ENCODE measurements at regions not wholly inside any gene's neighbourhood (a gene's known extent, or its start where the extent isn't known, plus 50 kb on each side); places are given as distances from the start of the nearest gene placed in this dataset.

DNA sequence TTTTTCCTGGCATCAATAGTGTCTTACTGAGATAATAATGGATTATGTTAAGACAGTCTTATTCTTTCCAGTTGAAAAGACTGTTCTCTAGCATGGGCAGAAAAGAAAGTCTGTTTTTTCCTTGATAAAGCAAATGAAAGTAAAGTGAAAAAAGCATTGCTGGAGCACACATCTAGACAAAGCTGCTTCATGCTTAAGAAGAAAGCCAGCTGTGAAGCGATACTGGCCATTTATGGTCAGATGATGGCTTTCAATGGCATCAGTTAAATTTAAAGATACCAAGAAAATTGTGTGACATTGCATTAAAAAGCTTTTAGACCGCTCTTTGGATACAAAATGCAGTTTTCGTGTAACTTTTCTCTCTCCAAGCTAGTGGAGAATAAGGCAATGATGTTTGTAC lies 242.1 kb upstream of the TRAM1L1 start:
- DNase-seq, result no peak

DNA sequence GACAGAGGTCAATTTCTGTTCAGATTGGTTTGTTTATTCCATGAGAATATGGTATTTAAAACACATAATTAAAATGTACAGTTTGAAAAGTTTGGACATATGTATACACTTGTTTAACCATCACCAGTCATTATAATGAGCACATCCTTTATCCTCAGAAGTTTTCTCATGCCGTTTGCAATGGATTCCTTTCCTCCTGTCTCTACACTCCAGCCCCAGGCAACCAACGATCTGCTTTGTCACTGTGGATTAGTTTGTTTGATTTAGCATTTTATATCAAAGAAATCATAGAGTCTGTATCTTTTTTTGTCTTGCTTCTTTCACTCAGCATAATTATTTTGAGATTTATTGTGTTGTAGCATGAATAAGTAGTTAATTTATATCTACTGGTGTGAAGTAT lies 243.0 kb upstream of the TRAM1L1 start:
- no peak for DNase-seq

DNA sequence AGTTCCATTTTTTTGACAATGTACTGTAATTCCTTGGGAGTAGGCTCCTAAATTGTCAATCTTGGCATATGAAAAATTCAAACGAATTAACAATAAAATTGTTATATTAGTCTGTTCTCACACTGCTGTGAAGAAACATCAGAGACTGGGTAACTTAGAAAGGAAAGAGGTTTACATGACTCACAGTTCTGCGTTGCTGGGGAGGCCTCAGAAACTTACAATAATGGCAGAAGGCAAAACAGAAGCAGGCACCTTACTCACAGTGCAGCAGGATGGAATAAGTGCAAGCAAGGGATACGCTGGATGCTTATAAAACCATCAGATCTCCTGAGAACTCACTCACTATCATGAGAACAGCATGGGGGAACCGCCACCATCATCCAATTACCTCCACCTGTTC lies 246.4 kb upstream of the TRAM1L1 start:
- no peak for DNase-seq

DNA sequence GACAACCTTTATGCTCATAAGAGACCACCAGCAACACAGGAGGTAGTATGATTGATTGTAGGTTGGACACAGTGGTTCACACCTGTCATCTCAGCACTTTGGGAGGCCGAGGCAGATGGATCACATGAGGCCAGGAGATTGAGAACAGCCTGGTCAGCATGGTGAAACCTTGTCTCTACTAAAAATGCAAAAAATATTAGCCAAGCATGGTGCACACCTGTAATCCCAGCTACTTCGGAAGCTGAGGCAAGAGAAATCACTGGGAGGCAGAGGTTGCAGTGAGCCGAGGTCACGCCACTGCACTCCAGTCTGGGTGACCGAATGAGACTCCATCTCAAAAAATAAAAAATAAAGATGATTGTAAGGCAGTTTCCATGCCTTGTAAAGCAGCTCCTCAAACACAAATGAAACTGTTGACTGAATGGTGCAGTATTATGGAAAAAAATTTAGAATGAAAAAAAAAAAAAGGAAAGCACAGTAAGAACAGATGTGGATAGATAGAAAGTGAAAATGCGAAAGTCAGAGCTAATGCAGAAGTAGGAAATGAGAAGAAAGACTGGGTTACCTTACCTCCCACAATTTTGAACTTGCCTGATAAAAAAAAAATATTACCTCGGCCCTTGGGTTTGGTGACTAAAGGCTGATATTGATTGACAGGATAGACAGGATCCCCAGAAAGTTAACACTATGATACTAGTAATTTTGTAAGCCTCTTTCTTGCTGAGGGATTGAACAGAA lies 249.2 kb upstream of the TRAM1L1 start:
- DNase-seq, result no peak

DNA sequence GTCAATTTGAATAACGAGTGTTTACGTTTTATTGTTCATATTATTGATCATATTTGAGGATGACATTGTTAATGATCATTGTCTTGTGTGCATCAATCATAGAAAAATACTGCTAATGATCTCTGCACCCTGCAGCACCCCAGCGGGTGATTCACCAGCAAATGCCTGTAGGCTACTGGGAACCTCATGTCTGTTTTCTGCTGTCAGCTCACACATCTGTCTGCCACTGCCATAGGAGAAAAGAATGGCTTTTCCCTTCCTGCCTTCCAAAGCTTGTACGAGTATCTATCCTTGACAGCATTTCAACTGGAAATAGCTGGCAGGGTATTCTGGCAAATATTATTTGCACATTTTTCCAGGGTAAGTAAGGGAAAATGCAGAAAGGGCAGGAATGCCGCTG lies 272.1 kb upstream of the TRAM1L1 start:
- DNase-seq, result no peak

DNA sequence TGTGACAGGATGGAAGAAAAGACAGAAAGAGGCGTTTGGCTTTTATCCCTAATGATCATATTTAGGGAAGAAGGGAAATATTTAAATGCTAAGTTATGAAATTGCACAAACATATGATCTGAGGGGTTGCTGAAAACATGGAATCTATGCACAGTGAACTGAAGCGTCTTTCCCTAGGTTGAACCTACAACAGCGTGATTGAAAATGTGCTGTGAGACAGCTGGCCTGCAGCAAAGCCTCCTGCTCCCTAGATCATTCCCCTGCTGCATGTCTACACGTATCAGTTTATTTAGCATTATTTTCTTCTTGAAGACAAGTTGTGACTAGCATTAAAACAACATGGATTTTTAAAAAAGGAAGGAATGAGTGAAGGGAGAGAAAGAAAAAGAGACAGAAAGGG lies 272.5 kb upstream of the TRAM1L1 start:
- no peak for DNase-seq

GRCh38 chr4:117370944-117371668 lies 285.7 kb upstream of the TRAM1L1 start:
- no peak for DNase-seq

DNA sequence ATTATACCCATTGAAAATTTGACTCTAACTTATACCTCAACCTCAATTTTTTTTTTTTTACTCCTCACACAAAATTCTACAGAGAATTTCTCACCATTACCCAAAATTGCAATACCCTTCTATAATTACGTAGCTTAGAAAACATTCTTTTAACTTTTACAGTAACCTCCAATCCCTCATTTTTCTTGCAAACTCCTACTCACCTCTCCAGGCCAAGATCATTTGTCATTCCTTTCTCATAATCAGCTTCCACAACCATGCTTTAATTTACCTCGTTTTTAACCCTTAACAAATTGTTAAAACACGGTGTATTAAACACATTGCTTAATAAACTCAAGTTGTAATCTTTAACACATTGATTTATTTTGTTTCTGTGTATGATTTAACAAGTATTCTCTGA lies 289.7 kb upstream of the TRAM1L1 start:
- DNase-seq, result no peak

GRCh38 chr4:117376692-117377091 lies 291.3 kb upstream of the TRAM1L1 start:
- peak; percentile 22 to 67 for DNase-seq

GRCh38 chr4:117378942-117379341 lies 293.6 kb upstream of the TRAM1L1 start:
- DNase-seq, result no peak

- peak in 1 of 2 experiments; percentile 47 for DNase-seq
Observed at GRCh38 chr4:117383468-117383867, 298.1 kb upstream of the TRAM1L1 start.

- DNase-seq, result no peak
Observed at GRCh38 chr4:117385526-117385925, 300.1 kb upstream of the TRAM1L1 start.

DNA sequence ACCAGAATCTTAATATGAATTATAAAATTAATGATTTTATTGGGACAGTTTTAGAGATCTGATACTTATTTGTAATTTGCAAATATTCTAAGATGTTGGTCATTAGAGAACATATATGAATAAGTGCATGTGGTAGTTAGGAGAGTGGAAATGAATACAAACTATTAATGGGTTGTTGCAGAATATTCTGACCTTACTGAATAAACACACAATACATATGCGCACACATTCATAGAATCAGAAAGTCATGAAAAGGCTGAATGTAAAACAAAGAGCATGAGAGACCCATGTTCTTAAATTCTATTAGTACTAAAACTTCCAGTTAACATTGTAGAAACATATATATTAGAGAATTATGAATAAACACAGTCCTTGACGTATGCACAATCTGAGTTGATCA lies 301.7 kb upstream of the TRAM1L1 start:
- no peak for DNase-seq

- DNase-seq, result no peak
Observed at GRCh38 chr4:117400039-117400835, 314.9 kb upstream of the TRAM1L1 start.

GRCh38 chr4:117412661-117413060 lies 327.3 kb upstream of the TRAM1L1 start:
- no peak for DNase-seq

- no peak for DNase-seq
Observed at GRCh38 chr4:117417856-117418255, 332.5 kb upstream of the TRAM1L1 start.

- DNase-seq, result no peak
Observed at GRCh38 chr4:117420948-117421347, 335.6 kb upstream of the TRAM1L1 start.

DNA sequence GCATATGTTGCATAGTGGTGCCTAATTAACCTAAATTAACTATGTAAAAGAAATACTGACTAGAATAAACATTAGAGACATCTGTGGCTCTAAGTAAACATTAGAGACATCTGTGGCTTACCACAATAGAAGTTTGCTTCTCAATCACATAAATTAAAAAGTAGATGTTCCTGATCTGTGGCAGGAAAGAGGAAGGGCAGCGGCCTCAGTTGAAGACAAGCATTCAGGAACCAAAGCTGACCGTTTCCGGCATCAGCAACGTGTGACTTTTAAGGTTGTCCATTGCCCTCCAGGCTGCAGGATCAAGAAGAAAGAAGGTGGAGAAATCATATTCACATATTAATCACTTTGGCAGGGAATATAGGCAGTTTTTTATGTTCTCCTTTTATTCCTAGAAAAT lies 336.3 kb upstream of the TRAM1L1 start:
- no peak for DNase-seq

DNA sequence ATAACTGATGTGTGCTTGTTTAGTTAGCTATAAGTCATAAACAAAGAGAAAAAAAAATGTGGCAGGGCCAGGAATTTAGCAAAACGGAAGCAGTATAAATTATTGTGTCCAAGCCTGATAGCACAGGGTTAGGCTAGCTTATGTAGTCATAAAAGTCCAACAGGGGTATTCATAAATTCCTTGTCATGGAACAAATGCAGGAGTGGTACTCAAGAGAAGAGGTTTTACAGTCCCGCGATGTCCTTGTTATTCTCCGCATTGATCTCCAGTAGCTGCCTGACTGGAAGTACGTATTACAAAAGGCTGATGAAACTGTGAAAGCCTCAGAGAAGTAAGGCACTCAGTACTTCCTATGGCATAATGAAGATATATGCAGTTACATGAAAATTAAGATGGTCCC lies 336.9 kb upstream of the TRAM1L1 start:
- DNase-seq, result no peak

GRCh38 chr4:117425636-117426035 lies 340.3 kb upstream of the TRAM1L1 start:
- no peak for DNase-seq

GRCh38 chr4:117428536-117428935 lies 343.2 kb upstream of the TRAM1L1 start:
- no peak for DNase-seq

GRCh38 chr4:117429061-117429460 lies 343.7 kb upstream of the TRAM1L1 start:
- no peak for DNase-seq

GRCh38 chr4:117429506-117429905 lies 344.1 kb upstream of the TRAM1L1 start:
- no peak for DNase-seq

- DNase-seq, result no peak
Observed at GRCh38 chr4:117434424-117434823, 349.0 kb upstream of the TRAM1L1 start.
